D341Med (cell line): ENCODE measurements at regions not wholly inside any gene's neighbourhood (a gene's known extent, or its start where the extent isn't known, plus 50 kb on each side); places are given as distances from the start of the nearest gene placed in this dataset.

ENCODE experiments used
- DNase-seq: peaks from one replicate; pipeline ENCODE4 v3.0.0; 2012; ENCODE audit warnings: low spot score

GRCh38 chr13:104318121-104318520 is 1251.9 kb upstream of the SLC10A2 start:
- peak; percentile 35 for DNase-seq

GRCh38 chr13:104315606-104316005 is 1249.4 kb upstream of the SLC10A2 start:
- no peak for DNase-seq

GRCh38 chr13:104314926-104315535 is 1248.8 kb upstream of the SLC10A2 start:
- no peak for DNase-seq

- DNase-seq: no peak
These were observed 1248.1 kb upstream of the SLC10A2 start for GRCh38 chr13:104314321-104314720.

- no peak for DNase-seq
These were observed 1244.6 kb upstream of the SLC10A2 start for GRCh38 chr13:104310861-104311260.

- DNase-seq: no peak
These were observed 1243.2 kb upstream of the SLC10A2 start for GRCh38 chr13:104309431-104309830.

- peak; percentile 42 for DNase-seq
These were observed 1235.2 kb upstream of the SLC10A2 start for GRCh38 chr13:104301171-104301975.

GRCh38 chr13:104297075-104297474 is 1230.9 kb upstream of the SLC10A2 start:
- DNase-seq: no peak

GRCh38 chr13:104296286-104296685 is 1230.1 kb upstream of the SLC10A2 start:
- DNase-seq: no peak

- no peak for DNase-seq
These were observed 1229.3 kb upstream of the SLC10A2 start for GRCh38 chr13:104295537-104295936.

GRCh38 chr13:104289400-104289799 is 1223.2 kb upstream of the SLC10A2 start:
- no peak for DNase-seq

GRCh38 chr13:104288496-104288895 is 1222.3 kb upstream of the SLC10A2 start:
- DNase-seq: no peak

GRCh38 chr13:104286566-104287290 is 1220.5 kb upstream of the SLC10A2 start:
- no peak for DNase-seq

GRCh38 chr13:104281910-104282309 is 1215.7 kb upstream of the SLC10A2 start:
- no peak for DNase-seq

- DNase-seq: no peak
These were observed 1204.5 kb upstream of the SLC10A2 start for GRCh38 chr13:104270731-104271130.

- DNase-seq: no peak
These were observed 1201.1 kb upstream of the SLC10A2 start for GRCh38 chr13:104267206-104267811.

GRCh38 chr13:104256701-104257100 is 1190.5 kb upstream of the SLC10A2 start:
- DNase-seq: no peak

GRCh38 chr13:104253063-104253680 is 1187.0 kb upstream of the SLC10A2 start:
- DNase-seq: no peak

GRCh38 chr13:104251931-104252330 is 1185.7 kb upstream of the SLC10A2 start:
- no peak for DNase-seq

- DNase-seq: no peak
These were observed 1180.7 kb upstream of the SLC10A2 start for GRCh38 chr13:104246955-104247354.

GRCh38 chr13:104206450-104207044 is 1140.3 kb upstream of the SLC10A2 start:
- DNase-seq: no peak

- DNase-seq: no peak
These were observed 1138.0 kb upstream of the SLC10A2 start for GRCh38 chr13:104204177-104204576.
